GM12864 (cell line): ENCODE measurements at regions not wholly inside any gene's neighbourhood (a gene's known extent, or its start where the extent isn't known, plus 50 kb on each side); places are given as distances from the start of the nearest gene placed in this dataset.
"Not testable (repeated sequence)": the region's sequence is repeated elsewhere in the genome, so short reads cannot be mapped to it uniquely, and the experiment has no call there.

Experiments used
- DNase-seq: peaks from one replicate; pipeline ENCODE4 v3.0.0-alpha.2; 2011; ENCODE audit warnings: low read depth
- H3K4me3 ChIP-seq: 2 replicates; pipeline ENCODE4 v1.5.1; 2011; ENCODE audit warnings: mild to moderate bottlenecking, low read depth, low read length, control low read depth
- CTCF ChIP-seq: IDR thresholded peaks from 2 replicates; pipeline ENCODE4 v1.5.1; 2011; ENCODE audit warnings: low read depth, mild to moderate bottlenecking, moderate library complexity, low read length, control low read depth, inconsistent platforms; ENCODE audit errors: missing control alignments

GRCh38 chr13:40042991-40043390 is 387.5 kb downstream of the COG6 start:
- TF ChIP-seq CTCF: no peak
- H3K4me3 ChIP-seq: no peak overlapping the region
- no peak for DNase-seq

GRCh38 chr13:40043764-40044163 is 388.3 kb downstream of the COG6 start:
- no peak for TF ChIP-seq CTCF
- no peak for DNase-seq

GRCh38 chr13:40047322-40047771 is 391.9 kb downstream of the COG6 start:
- TF ChIP-seq CTCF: no peak
- H3K4me3 ChIP-seq: no peak overlapping the region
- peak; percentile 66 for DNase-seq

More at GRCh38 chr13:40043764-40044163, 388.3 kb downstream of the COG6 start:
- no peak overlapping the region for H3K4me3 ChIP-seq

- no peak for TF ChIP-seq CTCF
- DNase-seq: no peak
- no peak overlapping the region for H3K4me3 ChIP-seq
Observed at GRCh38 chr13:40048551-40048950, 393.1 kb downstream of the COG6 start.

GRCh38 chr13:40052954-40053353 is 397.5 kb downstream of the COG6 start:
- H3K4me3 ChIP-seq: no peak overlapping the region
- no peak for TF ChIP-seq CTCF
- DNase-seq: no peak

GRCh38 chr13:40053401-40053800 is 397.9 kb downstream of the COG6 start:
- TF ChIP-seq CTCF: no peak
- no peak overlapping the region for H3K4me3 ChIP-seq
- no peak for DNase-seq

GRCh38 chr13:40054422-40054821 is 399.0 kb downstream of the COG6 start:
- DNase-seq, H3K4me3 ChIP-seq: not testable (repeated sequence)
